ENCODE measurements at regions not wholly inside any gene's neighbourhood (a gene's known extent, or its start where the extent isn't known, plus 50 kb on each side); places are given as distances from the start of the nearest gene placed in this dataset.

DNA sequence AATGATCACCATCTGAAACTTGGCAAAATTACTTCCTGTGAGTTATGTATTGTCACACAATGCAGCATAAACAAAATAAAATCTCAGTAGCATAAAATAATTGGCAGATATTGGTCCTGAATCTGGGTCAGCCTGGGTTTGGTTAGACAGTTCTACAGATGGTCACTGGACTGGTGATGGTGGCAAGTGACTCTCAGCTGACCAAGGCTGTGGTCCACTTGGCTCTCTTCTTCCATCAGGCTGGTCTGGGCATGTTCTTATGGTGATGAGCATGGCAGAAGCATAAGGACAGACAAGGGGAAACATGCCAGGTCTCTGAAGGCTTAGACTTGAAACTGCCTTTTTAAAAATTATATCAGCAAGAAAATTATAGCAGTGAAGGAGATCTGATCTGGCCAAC lies 1205.0 kb upstream of the EPHA6 start:
- no peak for TF ChIP-seq CTCF (IDR thresholded peaks at IDR 0.05; ENCODE audit: control extremely low read depth in 1 of 3, insufficient read depth in 1 of 3, low read depth in 1 of 3, low read length in 3 of 3)
- no peak for TF ChIP-seq RNF2 (IDR thresholded peaks at IDR 0.05; ENCODE audit: borderline replicate concordance, low read depth, low read length, missing control alignments, poor library complexity, severe bottlenecking)
- TF ChIP-seq POLR2A (IDR thresholded peaks at IDR 0.05; ENCODE audit: control extremely low read depth in 1 of 2, low read depth in 2 of 2, low read length in 2 of 2), result no peak
- TF ChIP-seq EZH2 (IDR thresholded peaks at IDR 0.05; ENCODE audit: low read depth, low read length, severe bottlenecking), result no peak
- TF ChIP-seq EP300 (IDR thresholded peaks at IDR 0.05; ENCODE audit: borderline replicate concordance in 1 of 2, low read depth in 2 of 2, low read length in 2 of 2), result no peak
- no peak for TF ChIP-seq CEBPB (IDR thresholded peaks at IDR 0.05; ENCODE audit: low read depth, low read length)
- no peak for TF ChIP-seq MAX (IDR thresholded peaks at IDR 0.05)
- no peak for TF ChIP-seq ZNF274 (IDR thresholded peaks at IDR 0.05; ENCODE audit: borderline replicate concordance, extremely low read depth, low read length)
- no peak for TF ChIP-seq BACH1 (IDR thresholded peaks at IDR 0.05; ENCODE audit: low read length)
- no peak for TF ChIP-seq SP1 (IDR thresholded peaks at IDR 0.05; ENCODE audit: low read depth, low read length)
- no peak for TF ChIP-seq CREB1 (IDR thresholded peaks at IDR 0.05)
- TF ChIP-seq TAF1 (IDR thresholded peaks at IDR 0.05; ENCODE audit: low read depth, low read length), result no peak
- no peak for TF ChIP-seq YY1 (IDR thresholded peaks at IDR 0.05; ENCODE audit: low read depth, low read length)
- TF ChIP-seq RFX5 (IDR thresholded peaks at IDR 0.05; ENCODE audit: borderline replicate concordance, low read depth, low read length), result no peak

All from H1 (cell line).